GM19467 (cell line): ENCODE measurements at regions not wholly inside any gene's neighbourhood (a gene's known extent, or its start where the extent isn't known, plus 50 kb on each side); places are given as distances from the start of the nearest gene placed in this dataset.
"Not testable (repeated sequence)": the region's sequence is repeated elsewhere in the genome, so short reads cannot be mapped to it uniquely, and the experiment has no call there.

ENCODE experiments used
- ATAC-seq: cut with Tn5 transposase; IDR thresholded peaks from one replicate; pipeline ENCODE4 v1.9.1; 2021; ENCODE audit warnings: mild to moderate bottlenecking, moderate library complexity; ENCODE audit not compliant: unreplicated experiment

DNA sequence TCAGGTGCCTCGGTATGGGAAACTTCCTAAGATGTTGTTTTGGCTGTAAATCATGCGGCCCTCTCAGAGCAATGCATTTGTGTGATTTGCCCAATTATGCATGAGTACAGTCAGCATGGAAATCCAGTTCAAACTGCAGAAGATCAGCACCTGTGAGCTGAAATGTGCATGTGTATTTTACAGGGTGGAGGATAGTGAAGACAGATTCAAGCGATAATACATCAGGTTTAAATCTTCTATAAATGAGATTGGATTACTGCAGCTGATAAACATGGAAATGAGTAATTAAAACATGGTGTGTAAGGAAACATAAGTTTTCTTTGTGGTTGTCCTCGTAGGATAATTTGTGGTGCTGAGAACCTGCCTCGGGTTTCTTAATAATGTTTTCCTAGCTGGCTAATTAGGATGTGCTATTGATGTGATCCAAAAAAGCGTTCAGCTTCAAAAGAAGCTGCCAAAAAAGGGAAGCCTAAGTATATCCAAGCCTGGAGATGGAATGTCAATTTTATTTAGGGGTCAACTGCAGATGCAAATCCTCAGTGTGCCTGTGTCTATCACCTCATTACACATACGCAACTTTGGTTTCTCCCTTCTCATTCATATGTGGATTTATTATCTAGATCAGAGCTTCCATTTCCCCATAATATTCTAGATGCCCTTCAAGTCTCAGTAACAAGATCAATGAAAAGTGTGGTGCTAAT is 117.1 kb upstream of the CCDC28A start:
- ATAC-seq = no peak

DNA sequence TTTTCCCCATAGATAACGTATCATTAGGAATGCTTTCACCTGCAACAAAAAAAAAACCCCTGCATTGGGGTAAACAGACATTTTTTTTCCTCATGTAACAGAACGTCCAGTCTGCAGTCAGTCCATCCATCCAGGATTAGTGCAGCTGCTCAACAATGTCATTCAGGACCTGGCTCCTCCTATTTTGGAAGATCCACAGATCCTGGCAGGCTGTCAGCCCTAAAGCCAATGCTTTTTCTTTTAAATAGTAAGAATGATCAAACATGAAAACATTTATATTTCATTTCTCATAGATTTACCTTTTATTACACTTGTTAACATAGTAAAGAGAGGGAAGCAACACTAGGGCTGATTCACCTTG is 116.5 kb upstream of the CCDC28A start:
- no peak for ATAC-seq

DNA sequence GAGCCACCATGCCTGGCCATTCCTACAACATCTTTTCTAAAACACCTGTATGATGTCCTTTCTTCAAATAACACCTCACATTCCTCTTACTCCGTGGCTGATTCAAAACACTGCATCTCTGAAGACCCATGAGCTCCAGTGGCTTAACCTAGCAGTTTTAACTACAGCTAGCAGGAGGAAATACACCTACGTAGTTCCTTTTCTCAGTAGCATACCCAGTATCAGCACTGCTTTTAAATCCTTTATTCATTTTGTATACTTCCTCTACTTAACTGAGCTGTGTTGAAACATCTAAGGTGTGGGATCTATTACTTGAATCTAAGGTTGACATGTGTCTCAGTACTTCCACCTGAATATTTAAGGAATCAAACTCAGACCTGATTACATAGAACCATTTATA is 113.6 kb upstream of the CCDC28A start:
- ATAC-seq = no peak

DNA sequence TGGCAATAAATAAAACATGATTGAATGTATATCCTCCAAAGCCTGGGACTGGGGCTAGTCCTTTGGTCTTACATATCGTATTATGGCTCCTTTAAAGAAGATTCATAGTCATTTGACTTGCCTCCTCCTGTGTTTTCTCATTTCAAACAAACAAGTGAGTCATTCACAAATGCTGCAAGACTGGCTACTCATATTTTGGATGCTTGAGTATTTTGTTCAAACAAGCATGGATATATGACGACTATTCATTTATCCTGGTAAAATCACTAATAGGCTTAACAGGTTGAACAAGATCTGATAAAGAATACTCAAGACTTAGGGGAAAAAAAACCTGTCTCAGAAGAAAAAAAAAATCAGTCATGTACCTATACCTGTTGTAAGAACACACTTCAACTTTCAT is 111.1 kb upstream of the CCDC28A start:
- no peak for ATAC-seq

DNA sequence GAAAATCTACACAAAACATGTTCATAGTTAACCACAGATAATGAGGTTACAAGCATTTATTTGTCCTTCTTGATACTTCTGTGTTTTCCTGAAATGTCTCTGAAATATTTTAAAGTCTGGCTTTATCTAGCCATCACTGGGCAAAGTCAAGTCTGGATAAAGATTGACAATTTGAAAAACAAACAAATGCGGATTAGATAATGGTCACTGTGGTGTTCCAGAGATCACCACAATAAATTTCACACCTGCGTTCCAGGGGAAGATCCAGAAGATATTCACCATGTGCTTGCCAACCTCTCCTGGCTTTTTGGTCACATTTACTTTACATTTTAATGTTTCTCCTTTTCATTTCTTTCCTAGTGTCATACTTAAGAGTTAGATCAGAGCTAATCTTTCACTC is 109.7 kb upstream of the CCDC28A start:
- ATAC-seq = no peak

GRCh38 chr6:138664745-138665144 is 108.8 kb upstream of the CCDC28A start:
- ATAC-seq = no peak

GRCh38 chr6:138666636-138667035 is 106.9 kb upstream of the CCDC28A start:
- ATAC-seq = no peak

- no peak for ATAC-seq
Observed at GRCh38 chr6:138667408-138667807, 106.2 kb upstream of the CCDC28A start.

- ATAC-seq = no peak
Observed at GRCh38 chr6:138671351-138671750, 102.2 kb upstream of the CCDC28A start.

- no peak for ATAC-seq
Observed at GRCh38 chr6:138673346-138674014, 100.1 kb upstream of the CCDC28A start.

DNA sequence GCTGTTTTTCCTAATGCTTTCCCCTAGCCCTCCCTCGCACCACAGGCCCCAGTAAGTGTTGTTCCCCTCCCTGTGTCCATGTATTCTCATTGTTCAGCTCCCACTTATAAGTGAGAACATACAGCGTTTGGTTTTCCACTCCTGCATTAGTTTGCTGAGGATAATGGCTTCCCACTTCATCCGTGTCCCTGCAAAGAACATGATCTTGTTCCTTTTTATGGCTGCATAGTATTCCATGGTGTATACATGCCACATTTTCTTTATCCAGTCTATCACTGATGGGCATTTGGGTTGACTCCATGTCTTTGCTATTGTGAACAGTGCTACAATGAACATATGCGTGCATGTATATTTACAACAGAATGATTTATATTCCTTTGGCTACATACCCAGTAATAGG is 99.1 kb upstream of the CCDC28A start:
- ATAC-seq = not testable (repeated sequence)

- ATAC-seq = no peak
Observed at GRCh38 chr6:138677538-138677937, 96.0 kb upstream of the CCDC28A start.

DNA sequence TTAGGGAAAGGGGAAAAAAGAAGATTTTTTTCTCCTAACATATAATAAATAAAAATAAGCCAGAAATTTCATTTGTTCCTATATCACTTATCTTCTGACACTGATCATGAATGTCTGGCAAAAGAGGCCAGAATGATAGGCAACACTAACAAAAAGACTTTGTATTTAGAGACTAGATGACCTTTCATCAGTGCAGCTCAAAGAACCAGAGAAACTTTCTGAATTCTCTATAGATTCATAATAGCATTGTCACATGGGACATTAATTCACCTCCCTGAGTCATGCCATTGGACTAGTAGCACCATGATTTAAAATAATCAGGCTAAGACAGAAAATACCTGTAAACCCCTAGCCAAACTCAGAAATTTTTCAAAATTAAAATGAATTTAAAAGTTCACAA is 95.4 kb upstream of the CCDC28A start:
- ATAC-seq = no peak

DNA sequence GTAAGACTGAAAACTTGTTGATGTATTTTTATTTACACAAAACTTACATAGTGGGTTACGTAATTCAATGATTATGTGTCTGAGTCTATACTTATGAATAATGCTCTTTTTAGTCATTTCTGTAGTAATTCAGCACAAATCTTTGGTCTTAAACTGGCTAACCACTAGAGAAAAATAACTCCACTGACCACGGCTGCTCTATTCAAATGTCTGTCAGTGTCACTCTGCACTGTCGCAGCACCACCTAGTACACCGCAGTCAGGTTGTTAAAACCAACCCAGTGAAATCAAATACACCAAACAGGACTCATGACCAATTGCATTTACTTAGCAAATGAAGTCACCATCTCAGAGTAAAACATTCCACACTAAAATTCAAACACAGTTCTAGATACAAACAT is 93.5 kb upstream of the CCDC28A start:
- no peak for ATAC-seq

GRCh38 chr6:138681627-138682026 is 91.9 kb upstream of the CCDC28A start:
- ATAC-seq = no peak

GRCh38 chr6:138682704-138683527 is 90.7 kb upstream of the CCDC28A start:
- ATAC-seq = no peak

GRCh38 chr6:138685257-138685656 is 88.3 kb upstream of the CCDC28A start:
- ATAC-seq = no peak

DNA sequence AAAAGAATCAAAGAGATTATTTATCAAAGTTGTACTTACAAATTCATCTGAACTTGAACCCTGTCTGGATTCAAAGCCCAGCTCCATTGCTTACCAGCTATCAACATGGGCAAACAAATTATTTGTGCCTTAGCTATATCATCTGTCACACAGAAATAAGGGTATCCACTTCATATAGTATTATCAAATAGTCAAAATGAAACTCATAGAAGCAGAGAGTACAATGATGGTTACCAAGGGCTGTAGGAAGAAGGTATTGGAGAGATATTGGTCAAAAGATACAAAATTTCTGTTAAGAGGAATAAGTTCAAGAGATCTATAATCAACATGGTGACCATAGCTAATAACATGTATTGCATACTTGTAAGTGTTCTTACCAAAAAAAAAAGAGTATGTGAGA is 87.8 kb upstream of the CCDC28A start:
- ATAC-seq = no peak

- ATAC-seq = no peak
Observed at GRCh38 chr6:138688580-138688979, 85.0 kb upstream of the CCDC28A start.

DNA sequence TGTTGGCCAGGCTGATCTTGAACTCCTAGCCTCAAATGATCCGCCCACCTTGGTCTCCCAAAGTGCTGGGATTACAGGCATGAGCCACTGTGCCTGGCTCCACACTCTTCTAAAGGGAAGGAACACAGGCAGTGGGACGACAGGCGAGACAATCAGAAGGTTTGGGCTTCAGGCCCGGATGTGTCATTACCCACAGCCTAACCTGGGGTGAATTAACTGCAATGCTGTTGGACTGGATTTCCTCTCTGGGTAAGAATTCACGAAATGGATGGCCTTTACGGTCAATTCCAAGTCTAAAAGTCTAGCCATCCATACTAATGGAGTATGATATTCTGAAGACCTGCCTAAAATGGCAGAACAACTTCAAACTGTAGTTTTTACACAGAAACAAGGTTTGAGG is 83.7 kb upstream of the CCDC28A start:
- no peak for ATAC-seq

GRCh38 chr6:138690975-138691594 is 82.5 kb upstream of the CCDC28A start:
- no peak for ATAC-seq
